ENCODE measurements at regions not wholly inside any gene's neighbourhood (a gene's known extent, or its start where the extent isn't known, plus 50 kb on each side); places are given as distances from the start of the nearest gene placed in this dataset.

DNA sequence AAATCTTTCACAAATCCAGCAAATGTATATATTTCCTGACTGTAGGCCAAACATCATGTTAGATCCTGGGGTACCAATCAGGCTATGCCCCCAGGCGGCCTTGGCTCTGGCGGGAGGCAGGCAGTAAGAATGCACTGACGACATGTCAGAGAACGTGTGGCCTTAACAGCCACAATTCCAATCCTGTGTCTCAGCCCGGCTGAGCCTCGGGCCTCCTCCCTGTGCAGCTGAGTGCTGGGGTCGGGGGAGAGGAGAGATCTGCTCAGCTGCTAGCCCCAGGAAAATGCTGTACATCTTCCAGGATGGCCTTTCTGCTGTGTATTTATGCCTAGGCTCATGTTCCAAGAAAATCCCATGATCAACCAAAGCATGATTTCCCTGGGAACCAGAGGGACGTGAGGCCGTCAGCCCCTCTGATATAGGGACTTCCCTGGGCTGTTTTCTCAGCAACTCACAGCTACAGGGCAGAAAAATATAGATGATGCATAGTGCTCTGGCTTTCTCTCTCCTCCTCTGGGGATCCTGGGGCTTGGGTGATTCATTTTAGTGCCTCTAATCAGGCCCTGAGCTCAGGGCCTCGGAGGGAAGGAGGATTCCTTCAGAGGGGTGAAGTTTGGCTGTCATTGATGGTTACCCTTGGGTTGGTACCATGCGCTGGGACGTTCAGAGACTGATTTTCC is 604.0 kb downstream of the HS3ST4 start:
- DNase-seq (ENCODE audit: low spot score) = no peak

DNA sequence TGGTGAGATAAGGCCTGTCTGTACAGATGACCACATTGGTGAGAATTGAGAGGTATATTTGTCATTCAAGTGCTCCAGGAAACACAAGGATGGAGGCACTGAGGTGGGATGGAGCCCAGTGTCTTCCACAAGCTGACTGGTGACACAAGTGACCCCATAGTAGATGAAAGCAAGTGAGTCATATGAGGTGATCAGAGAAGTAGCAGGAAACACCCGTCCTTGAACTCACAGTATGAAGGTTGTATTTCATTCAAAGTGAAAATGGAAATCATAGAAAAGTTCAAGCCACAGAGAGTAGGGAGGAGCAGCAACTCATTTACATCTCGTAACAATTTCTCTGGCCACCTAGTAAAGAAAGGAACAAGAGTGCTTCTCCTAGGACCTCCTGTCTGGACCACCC is 609.8 kb downstream of the HS3ST4 start:
- no peak for DNase-seq (ENCODE audit: low spot score)

DNA sequence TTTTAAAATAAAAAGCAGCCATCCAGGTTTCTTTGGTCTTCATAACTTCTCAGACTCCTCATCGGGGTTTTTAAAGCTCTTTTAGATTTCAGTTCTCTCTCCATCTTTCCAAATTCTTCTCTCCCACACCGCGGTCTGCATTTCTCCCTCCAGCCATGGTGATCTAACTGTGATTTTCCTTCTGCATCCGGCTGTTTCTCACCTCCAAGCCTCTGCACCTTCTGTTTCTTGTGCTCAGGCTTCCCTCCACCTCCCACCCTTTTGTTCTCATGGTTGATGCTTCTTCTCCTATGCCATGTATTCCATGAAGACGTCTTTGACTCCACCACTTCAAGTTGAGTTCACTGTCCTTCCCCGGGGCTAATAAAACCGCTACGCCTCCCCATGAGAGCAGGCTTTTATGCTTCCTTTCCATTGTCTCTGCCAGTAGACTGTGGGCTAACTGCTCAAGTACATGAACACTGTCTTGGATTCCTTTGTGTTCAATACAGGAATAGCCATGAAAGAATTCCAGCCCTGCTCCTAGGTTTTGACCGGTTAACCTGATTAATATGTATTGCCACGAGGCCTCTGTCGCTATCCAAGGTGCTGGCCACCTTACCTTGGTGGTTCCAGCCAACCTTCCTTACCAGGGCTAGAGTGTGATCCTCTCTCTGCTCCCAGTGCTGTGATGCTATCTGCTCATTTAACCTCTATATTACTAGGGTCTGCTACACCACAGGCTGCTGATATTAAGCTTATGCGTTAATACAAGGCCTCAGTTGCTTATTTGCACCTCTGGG is 625.1 kb downstream of the HS3ST4 start:
- DNase-seq (ENCODE audit: low spot score) = peak; percentile 54

DNA sequence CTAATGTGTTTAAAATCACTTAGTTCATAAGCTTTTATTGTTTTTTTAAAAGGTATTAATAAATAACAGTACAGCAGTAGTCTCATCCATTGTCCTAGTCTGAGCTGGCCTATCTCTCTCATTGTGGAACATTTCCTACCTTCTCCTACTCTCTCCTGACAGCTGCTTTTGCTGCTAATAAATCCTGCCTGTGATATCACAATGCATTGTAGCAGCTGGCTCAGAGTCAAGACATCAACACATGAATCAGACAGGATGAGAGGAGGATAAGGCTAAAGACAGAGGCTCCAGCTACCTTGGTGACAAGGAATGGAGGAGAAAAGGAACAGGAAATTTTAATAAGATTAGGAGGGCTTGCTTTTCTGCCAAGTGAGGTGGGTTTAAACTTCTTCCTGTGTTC is 626.1 kb downstream of the HS3ST4 start:
- DNase-seq (ENCODE audit: low spot score) = no peak

DNA sequence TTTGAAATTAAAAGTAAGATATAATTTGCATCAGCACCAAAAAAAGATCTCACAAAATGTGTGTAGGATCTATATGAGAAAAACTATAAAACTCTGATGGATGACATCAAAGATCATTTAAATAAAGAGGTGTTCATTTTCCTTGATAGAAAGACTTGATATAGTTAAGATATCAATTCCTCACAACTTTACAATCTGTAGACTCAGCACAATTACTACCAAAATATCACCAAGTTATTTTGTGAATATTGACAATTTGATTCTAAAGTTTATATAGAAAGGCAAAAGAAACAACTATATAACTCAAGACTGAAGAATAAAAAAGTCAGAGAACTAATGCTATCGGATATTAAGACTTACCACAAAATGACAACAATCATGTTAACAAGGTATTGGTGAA is 638.9 kb downstream of the HS3ST4 start:
- DNase-seq (ENCODE audit: low spot score) = no peak

DNA sequence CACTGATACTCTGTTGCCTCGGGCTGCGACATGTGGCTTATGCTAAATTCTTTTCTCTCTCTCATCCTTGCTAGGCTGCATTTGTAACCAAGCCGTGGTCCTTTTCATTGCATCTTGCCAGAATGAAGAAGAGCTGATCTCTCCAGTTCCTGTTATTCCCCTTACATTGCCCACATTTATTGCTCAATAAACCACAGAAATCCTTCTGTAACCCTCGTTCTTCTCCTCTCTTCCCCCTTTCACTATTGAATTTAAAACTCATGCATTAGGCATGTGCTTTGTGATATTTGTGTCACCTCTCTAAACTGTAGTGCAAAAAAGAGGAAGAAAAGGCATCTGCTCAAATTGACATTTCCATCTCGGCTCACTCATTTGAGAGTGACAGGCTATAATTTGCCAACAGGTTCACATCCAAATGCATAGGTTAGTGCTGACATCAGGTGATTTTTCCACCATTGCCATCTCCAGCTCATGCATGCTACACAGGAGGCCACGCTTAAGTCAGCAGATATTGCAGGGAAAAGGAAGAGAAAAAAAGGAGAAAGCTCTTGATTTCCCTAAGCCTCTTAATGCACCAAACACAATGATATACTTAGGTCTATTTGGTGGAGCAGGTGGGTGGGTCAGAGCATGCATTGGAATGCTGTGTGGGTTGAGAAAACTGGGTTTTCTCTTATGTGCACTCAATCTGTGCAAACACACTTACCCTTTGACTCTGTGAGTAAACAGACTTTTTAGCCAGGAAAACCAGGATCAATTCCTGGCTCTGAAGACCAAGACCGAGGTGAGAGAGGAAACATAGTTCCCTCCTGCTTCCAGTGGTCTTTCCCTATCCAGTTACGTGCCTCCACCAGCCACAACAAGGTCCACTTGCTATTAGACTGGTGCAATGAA is 642.7 kb downstream of the HS3ST4 start:
- DNase-seq (ENCODE audit: low spot score) = no peak

DNA sequence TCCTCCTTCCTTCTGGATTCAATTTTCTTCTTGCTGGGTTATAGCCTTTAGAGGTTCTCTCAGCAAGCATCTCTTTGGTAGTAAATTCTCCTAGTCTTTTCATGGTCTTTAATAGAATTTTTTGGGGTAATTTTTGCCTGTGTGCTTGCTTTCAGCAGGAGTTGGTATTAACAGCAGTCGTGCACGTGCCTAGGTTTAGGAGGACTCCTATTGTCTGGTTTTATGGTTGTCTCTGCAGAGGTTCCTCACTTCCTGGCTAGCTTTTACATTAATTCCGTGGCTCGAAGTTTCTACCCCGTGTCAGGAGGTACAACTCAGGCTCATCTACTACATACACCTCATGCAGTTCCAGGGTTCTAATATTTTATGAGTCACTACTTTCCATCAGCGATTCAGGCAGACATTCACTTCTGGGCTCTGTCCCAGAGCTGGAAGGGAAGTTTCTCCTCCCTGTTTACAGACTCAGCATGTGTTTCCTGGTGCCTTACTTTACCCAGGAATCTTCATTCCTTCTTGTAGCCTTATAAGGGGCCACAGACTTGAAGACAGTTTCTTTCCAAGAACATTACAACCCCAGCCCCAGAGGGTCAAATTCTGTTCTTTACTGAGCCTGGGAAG is 643.6 kb downstream of the HS3ST4 start:
- no peak for DNase-seq (ENCODE audit: low spot score)

DNA sequence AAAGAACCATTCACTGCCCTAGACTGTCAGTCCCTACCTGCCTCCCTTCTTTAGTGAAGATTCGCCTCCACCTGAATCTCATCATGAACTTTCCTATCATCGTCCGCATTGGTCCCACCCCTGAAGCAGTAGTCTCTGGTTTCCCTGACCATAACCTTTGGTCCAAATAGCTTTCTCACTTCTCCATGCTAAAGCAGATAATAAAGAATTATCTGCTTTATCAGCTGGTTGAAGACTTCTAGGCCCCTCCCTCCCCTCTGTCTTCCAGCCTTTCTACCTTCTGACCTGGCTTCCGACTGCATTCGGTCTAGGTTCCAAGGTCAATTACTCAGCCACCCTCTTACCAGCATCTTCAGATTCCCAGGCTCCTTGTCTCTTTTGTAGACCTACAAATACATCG is 650.9 kb downstream of the HS3ST4 start:
- DNase-seq (ENCODE audit: low spot score) = no peak

DNA sequence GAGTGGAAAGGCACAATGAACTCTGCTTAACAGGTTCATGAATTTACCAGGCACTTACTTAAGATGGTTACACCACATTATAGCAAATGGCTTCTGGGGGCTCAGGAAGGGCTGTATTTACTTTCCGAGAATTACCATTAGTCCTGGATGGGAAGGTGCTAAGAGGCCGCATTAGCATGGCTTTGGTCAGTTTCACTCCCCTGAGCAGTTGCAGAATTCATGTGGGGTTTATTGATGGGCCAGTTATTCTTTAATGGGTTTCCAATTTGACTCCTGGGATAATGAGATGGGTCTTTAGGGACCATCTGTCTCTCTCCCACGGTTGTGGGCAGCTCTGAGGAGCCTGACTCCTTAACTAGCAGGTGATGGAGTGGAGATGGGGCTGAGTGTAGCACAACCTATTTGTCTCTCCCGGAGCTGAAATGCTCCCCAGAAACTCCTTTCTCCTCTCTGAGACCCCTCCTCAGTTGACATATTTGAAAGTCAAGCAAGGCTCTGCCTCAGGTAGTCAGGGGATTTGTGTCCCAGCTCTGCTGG is 652.5 kb downstream of the HS3ST4 start:
- no peak for DNase-seq (ENCODE audit: low spot score)

DNA sequence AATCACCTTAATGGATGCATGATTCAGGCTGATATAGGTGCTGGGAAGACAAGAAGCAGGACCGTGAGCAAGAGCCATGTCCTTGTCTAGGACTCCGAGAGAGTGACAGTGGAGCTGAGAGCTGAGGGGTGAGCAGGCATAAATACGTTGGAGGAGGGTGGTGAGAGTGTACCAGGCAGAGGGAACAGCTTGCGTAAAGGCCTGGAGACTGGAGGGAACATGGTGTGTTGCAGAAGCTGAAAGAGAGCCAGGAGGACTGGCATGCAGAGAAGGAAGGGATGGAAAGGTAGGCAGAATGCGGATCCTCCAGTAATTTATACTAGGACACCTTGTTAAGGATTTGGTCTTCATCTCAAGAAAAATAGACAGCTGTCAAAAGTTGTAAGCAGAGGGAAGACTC is 653.2 kb downstream of the HS3ST4 start:
- DNase-seq (ENCODE audit: low spot score) = no peak

DNA sequence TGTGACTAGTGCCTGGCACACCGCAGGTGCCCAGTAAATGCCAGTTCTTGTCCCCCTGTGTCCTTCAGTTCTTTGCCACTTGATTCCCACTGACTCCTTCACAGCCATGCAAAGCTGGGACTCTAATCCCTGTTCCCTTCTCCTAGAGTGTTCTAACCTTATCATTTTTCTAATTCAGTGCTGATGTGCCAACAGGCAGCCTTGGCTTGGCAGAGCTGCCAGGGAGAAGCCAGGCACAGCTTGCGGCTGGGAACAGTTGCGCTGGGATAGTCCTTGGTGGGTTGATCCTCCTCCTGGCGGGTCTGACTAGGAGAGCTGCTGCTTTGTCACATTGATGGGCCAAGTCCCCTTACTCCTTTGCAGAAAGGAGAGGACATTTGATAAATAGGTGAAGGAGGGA is 654.2 kb downstream of the HS3ST4 start:
- no peak for DNase-seq (ENCODE audit: low spot score)

DNA sequence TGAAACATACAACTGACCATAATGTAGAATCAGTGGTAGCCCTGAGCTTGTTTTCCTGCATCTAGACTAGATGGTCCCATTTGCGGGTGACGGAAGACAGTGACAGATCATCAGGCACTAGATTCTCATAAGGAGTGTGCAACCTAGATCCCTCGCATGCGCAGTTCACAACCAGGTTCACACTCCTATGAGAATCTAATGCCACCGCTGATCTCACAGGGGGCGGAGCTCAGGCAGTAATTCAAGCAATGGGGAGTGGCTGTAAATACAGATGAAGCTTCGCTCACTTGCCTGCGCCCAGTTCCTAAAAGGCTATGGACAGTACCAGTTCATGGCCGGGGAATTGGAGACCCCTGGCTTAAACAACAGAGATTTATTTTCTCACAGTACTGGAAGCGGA is 656.3 kb downstream of the HS3ST4 start:
- no peak for DNase-seq (ENCODE audit: low spot score)

DNA sequence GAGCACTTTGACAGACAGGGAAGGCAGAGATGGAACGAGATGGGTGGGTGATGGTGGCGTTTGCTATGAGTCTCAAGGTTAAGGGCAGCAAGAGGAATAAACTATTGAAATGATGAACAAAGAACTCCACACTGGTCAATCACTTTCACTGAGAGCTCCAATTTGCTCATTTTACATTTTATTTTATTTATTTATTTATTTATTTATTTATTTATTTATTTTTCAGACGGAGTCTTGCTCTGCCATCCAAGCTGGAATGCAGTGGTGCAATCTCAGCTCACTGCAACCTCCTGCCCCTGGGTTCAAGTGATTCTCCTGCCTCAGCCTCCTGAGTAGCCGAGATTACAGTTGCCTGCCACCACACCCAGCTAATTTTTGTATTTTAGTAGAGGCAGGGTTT is 669.1 kb downstream of the HS3ST4 start:
- DNase-seq (ENCODE audit: low spot score) = no peak

DNA sequence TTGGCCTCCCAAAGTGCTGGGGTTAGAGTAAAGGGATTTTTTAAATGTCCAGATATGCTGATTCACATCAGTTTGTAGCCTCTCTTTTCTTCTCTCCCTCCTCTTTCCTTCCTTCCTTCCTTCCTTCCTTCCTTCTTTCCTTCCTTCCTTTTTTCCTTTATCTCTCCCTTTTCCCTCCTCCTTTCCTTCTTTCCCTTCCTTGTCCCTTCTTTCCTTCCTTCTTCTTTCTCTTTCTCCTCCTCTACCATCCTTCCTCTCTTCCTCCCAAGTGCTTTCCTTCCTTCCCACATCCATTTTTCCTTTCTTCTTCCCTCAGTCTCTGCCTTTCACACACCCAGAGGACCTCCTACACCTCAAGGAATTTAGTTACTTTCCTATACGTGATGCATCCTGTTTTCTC is 671.8 kb downstream of the HS3ST4 start:
- DNase-seq (ENCODE audit: low spot score) = no peak

DNA sequence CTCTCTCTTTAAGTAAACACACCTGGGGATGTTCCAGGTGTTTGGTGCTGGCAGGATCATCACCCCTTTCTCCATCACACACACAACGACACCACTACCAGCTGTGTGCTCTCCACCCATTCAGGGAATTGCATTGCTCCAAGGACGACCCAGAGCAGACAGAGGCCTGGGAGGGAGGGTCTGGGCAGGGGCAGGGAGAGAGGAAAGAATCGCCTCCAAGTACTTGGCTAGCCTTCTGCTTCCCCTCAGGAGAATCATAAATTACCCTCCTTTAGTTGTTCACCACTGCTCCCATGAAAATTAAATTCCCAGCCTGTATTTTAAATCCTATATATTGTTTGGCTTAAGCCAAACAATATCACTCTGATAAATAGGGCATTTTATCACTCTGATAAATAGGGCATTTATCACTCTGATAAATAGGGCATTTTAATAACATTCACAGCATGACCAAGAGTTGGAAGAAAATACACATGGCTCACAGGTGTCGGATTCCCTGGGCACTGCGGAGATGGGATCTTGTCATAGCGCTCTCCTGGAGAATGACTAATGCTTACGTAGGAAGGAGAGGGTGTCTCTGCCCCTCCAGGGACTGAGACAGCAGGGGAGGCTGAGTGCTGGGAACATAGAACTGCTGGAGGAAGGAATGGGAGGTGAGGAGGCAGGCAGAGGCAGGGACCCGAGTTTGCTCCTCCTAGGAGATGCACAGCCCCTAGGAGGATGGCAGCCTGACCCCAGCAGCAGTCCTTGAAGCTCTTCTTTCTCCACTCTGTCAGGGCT is 673.6 kb downstream of the HS3ST4 start:
- DNase-seq (ENCODE audit: low spot score) = no peak

DNA sequence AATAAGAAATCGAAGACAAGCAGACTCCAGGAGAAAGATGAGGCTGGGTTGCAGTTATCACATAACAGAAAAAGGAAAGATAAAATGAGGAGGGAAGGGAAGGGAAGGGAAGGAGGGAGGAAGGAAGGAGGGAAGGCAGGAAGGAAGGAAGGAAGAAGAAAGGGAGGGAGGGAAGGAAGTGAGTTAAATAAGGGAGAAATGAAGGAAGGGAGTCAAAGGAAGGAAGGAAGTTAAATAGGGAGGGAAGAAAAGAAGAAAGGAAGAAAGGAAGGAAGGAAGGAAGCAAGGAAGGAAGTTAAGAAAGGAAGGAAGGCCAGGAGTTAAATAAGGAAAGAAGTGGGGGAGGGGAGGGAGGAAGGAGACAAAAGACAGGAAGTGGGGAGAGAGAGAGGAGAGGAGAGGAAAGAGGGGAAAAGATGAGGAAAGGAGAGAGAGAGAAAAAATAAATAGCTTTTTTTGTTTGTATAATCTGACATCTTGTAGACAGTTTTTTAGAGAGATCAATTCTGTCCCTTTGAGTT is 679.6 kb downstream of the HS3ST4 start:
- no peak for DNase-seq (ENCODE audit: low spot score)

DNA sequence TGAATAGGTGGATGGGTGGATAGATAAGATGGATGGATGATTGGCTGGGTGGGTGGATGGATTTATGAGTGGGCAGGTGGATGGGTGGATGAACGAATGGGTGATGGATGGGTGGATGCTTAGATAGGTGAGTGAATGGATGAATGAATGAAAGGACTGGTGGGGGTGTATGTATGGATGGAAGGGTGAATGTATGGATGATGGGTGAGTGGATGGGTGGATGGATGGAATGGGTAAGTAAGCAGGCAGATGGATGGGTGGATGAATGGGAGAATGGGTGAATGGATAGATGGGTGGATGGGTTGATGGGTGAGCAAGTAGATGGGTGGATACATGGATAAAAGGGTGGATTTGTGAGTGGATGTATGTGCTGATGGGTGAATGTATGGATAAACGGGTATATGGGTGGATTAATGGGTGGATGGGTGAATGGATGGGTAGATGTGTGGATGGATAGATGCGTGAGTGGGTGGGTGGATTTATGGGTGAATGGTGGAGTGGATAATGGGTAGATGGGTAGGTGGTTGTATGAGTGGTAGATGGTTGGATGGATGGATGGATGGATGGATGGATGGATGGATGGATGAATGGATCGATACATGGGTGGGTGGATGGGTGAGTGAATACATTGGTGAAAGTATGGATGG is 682.6 kb downstream of the HS3ST4 start:
- no peak for DNase-seq (ENCODE audit: low spot score)

DNA sequence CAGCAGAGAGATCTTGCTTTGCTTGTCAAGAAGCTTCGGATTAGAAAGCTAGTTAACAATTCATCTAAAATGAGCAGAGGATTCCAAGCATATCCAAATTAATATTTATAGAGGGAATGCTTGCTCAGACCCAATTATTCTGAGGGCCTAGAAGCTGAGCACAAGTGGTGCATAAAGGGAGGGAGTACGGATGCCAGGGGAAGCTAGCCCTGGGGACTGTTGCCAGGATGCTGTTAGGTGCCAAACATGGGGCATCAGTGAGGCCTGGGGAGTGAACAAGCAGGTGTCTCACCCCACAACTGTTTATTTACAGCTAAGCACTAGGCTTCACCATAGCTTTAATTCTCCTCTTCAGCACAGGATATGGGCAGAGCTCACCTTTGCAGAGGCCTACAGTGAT is 684.1 kb upstream of the C16orf82 start:
- no peak for DNase-seq (ENCODE audit: low spot score)

DNA sequence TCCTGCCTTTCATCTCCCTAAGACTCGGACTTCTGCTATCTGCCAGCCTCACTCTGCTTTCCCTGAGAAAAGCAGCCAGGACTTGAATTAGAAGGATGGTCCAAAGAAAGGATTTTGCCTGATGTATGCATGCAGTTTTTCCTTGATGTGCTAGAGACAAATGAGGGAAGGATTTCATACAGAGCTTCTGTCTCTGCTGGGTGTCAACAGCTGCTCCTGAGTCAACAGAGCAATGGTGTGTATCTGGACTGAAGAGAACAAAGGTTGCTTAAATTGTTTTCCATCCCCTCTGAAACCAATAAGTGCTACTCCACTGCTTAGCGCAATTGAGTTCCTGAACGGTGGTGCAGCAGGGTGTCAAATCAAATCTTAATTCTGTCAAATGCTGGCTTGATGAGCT is 680.6 kb upstream of the C16orf82 start:
- no peak for DNase-seq (ENCODE audit: low spot score)

DNA sequence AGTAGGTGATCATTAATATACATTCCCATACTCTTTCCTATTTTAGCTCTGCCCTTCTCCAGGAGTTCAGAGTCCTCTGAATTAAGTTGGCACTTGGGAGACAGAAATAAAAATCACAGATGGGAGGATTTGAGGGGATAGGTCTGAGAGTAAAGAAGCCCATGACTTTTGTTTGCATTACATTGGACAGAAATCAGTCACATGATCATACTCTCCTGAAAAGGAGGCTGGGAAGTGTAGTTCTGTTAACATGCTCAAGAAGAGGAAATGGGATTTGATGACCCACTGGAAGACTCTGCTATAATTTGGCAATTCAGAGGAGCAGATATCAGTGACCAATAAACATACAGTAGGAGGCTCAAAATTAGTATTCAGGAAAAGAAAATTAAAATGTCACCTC is 674.9 kb upstream of the C16orf82 start:
- no peak for DNase-seq (ENCODE audit: low spot score)

DNA sequence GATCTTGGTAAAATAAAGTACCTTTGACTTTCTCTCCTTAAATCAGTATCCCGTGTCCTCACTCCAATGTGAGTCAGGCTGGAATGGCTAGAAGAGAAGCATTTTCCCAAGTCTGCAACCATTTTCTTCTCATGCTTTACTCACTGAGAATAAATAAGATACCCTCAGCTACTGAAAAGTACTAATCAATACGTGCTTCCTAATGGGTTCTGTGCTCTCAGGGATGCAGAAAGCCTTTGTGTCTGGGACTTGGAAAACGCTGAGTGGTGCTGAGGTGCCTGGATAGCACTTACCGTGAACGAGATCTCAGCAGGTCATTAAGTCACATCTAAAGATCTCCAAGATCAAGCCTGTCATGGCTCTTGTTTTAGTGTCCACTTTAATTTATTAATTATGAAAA is 672.3 kb upstream of the C16orf82 start:
- no peak for DNase-seq (ENCODE audit: low spot score)
